Loucy (cell line): ENCODE measurements at regions not wholly inside any gene's neighbourhood (a gene's known extent, or its start where the extent isn't known, plus 50 kb on each side); places are given as distances from the start of the nearest gene placed in this dataset.

Source experiments
- H2AFZ ChIP-seq: fragments of 200-600 bp; sonication (generic); 2 replicates; pipeline ENCODE4 v1.6.0; 2016; ENCODE audit warnings: antibody characterized with exemption, mild to moderate bottlenecking, low read length, moderate library complexity
- H3F3A ChIP-seq: fragments of 200-600 bp; 2 replicates; pipeline ENCODE4 v1.6.0; 2016; ENCODE audit warnings: antibody characterized with exemption, low read depth, mild to moderate bottlenecking
- H3K27me3 ChIP-seq: fragments of 200-600 bp; sonication (generic); 2 replicates; pipeline ENCODE4 v1.6.1; 2014; ENCODE audit warnings: low read length, mild to moderate bottlenecking; ENCODE audit not compliant: insufficient read depth, poor library complexity, severe bottlenecking
- H3K36me3 ChIP-seq: fragments of 200-600 bp; sonication (generic); 2 replicates; pipeline ENCODE4 v1.6.1; 2016; ENCODE audit warnings: low read length; ENCODE audit not compliant: insufficient read depth
- H3K4me1 ChIP-seq: fragments of 200-600 bp; sonication (generic); 2 replicates; pipeline ENCODE4 v1.5.1; 2014; ENCODE audit warnings: low read length, mild to moderate bottlenecking; ENCODE audit not compliant: insufficient read depth, poor library complexity, severe bottlenecking
- H3K4me2 ChIP-seq: fragments of 200-600 bp; sonication (generic); 2 replicates; pipeline ENCODE4 v1.6.0; 2014; ENCODE audit warnings: antibody characterized with exemption, low read length, low read depth, mild to moderate bottlenecking; ENCODE audit not compliant: poor library complexity, severe bottlenecking
- H3K4me3 ChIP-seq: fragments of 200-600 bp; sonication (generic); 2 replicates; pipeline ENCODE4 v1.5.1; 2014; ENCODE audit warnings: low read length, mild to moderate bottlenecking, mixed read lengths; ENCODE audit not compliant: poor library complexity, severe bottlenecking
- H3K79me2 ChIP-seq: fragments of 200-600 bp; sonication (generic); 2 replicates; pipeline ENCODE4 v1.6.1; 2014; ENCODE audit warnings: low read length; ENCODE audit not compliant: insufficient read depth
- H3K9ac ChIP-seq: fragments of 200-600 bp; sonication (generic); 2 replicates; pipeline ENCODE4 v1.6.0; 2014; ENCODE audit warnings: mild to moderate bottlenecking, low read depth, low read length, moderate library complexity; ENCODE audit not compliant: poor library complexity, severe bottlenecking
- H3K9me2 ChIP-seq: fragments of 200-600 bp; sonication (generic); replicated peaks from 2 replicates; pipeline ENCODE4 v1.6.1; 2016; ENCODE audit warnings: low read depth, low read length, mixed read lengths
- H3K9me3 ChIP-seq: fragments of 200-600 bp; sonication (generic); 2 replicates; pipeline ENCODE4 v1.6.1; 2014; ENCODE audit warnings: mild to moderate bottlenecking, antibody characterized with exemption, low read length, low read depth; ENCODE audit not compliant: insufficient read depth
- H4K20me1 ChIP-seq: fragments of 200-600 bp; sonication (generic); 2 replicates; pipeline ENCODE4 v1.6.0; 2014; ENCODE audit warnings: antibody characterized with exemption, low read length, mild to moderate bottlenecking; ENCODE audit not compliant: insufficient read depth, poor library complexity, severe bottlenecking
- CTCF ChIP-seq: fragments of 200-600 bp; sonication (generic); conservative IDR thresholded peaks from 2 replicates; pipeline ENCODE4 v1.5.1; 2014; ENCODE audit warnings: mild to moderate bottlenecking, antibody characterized with exemption, low read length
- EZH2phosphoT487 ChIP-seq: fragments of 200-600 bp; IDR thresholded peaks from 2 replicates; pipeline ENCODE4 v1.6.1; 2018; ENCODE audit warnings: antibody characterized with exemption, mild to moderate bottlenecking, moderate library complexity, borderline replicate concordance

DNA sequence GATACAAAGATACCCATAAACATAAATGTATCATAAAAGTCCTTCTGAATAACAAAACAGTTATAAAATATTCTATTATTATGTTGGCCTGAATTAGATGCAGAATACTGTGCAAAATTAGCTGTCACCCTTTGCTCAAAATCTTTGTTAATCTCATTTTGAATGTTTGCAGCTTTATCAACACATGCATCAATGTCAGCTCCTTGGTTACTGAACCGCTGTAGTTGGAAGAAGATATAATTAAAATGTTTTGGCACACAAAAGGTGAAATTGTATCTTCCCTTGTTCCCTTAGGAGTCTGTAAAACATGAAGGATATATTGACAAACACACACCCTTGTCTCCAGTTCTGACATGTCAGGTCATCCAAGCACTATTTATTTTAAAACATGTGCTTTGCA, 146.3 kb upstream of the POU5F2 start:
- H3K9me3 ChIP-seq, result no peaks in the 10 kb centered on the region
- H3K27me3 ChIP-seq, result no peaks in the 10 kb centered on the region
- no peak overlapping the region for H3K9ac ChIP-seq
- H3K9me2 ChIP-seq, result no peaks in the 10 kb centered on the region
- no peak overlapping the region for H2AFZ ChIP-seq
- H3K4me3 ChIP-seq, result no peak overlapping the region
- H3K4me2 ChIP-seq, result no peak overlapping the region
- no peaks in the 10 kb centered on the region for H3F3A ChIP-seq
- H3K36me3 ChIP-seq, result no peaks in the 10 kb centered on the region
- H3K79me2 ChIP-seq, result no peaks in the 10 kb centered on the region
- TF ChIP-seq EZH2phosphoT487 (no peak), CTCF (no peak)
- no peaks in the 10 kb centered on the region for H4K20me1 ChIP-seq
- peaks cover 4% of the 10 kb centered on the region for H3K4me1 ChIP-seq

- H4K20me1 ChIP-seq, result no peaks in the 10 kb centered on the region
- no peaks in the 10 kb centered on the region for H3K9me2 ChIP-seq
- no peaks in the 10 kb centered on the region for H3K36me3 ChIP-seq
- TF ChIP-seq CTCF, result no peak
- TF ChIP-seq EZH2phosphoT487, result no peak
- no peaks in the 10 kb centered on the region for H3F3A ChIP-seq
- H3K4me1 ChIP-seq, result peaks cover 4% of the 10 kb centered on the region
- H3K4me3 ChIP-seq, result no peak overlapping the region
- no peaks in the 10 kb centered on the region for H3K27me3 ChIP-seq
- no peaks in the 10 kb centered on the region for H3K79me2 ChIP-seq
- no peak overlapping the region for H2AFZ ChIP-seq
- H3K9me3 ChIP-seq, result no peaks in the 10 kb centered on the region
- H3K9ac ChIP-seq, result no peak overlapping the region
- no peak overlapping the region for H3K4me2 ChIP-seq
These were observed 145.5 kb upstream of the POU5F2 start for GRCh38 chr5:93886917-93887361.

DNA sequence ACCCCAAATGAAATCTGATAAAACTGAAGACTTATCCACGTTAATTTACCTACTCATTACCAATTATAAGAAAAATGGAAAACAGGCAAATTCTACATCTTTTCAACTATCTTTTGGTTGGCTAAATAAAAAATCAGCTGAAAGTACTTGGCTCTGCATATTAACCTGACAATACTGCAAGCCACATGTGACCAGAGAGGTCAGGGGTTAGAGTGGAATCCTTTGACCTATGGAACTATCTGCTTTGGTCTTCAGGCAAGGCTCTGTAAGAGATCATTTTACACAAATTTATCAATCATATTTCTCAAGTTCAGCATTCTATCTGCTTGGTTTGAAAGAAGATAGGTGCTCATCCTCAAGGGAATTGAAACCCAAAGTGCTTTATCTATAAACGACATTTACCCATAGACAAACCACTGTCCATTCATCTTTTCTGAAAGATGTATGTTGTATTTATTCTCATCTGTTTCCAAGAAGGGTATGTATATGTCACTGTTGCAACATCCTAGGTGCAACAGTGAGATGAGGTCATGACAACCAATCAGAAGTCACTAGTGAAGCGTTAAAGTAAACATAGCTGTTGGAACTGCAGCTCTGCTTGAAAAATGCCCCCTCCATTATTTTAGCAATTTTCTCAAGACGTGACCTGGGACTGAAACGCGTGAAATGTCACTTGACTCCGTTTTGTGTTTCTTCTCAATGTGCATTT, 144.9 kb upstream of the POU5F2 start:
- no peaks in the 10 kb centered on the region for H3K9me2 ChIP-seq
- H3K27me3 ChIP-seq, result no peaks in the 10 kb centered on the region
- H3K4me3 ChIP-seq, result no peak overlapping the region
- peaks cover 4% of the 10 kb centered on the region for H3K4me1 ChIP-seq
- H3K9ac ChIP-seq, result no peak overlapping the region
- no peaks in the 10 kb centered on the region for H3F3A ChIP-seq
- H3K9me3 ChIP-seq, result no peaks in the 10 kb centered on the region
- no peaks in the 10 kb centered on the region for H3K36me3 ChIP-seq
- H2AFZ ChIP-seq, result no peak overlapping the region
- H3K79me2 ChIP-seq, result no peaks in the 10 kb centered on the region
- TF ChIP-seq CTCF (no peak), EZH2phosphoT487 (no peak)
- H3K4me2 ChIP-seq, result no peak overlapping the region
- no peaks in the 10 kb centered on the region for H4K20me1 ChIP-seq
